Kidney epithelial cell (primary cell): ENCODE measurements at regions not wholly inside any gene's neighbourhood (a gene's known extent, or its start where the extent isn't known, plus 50 kb on each side); places are given as distances from the start of the nearest gene placed in this dataset.
A peak's percentile ranks its signal among the peaks of the same experiment; 100 is the strongest.

Experiments used
- DNase-seq: peaks from one replicate; pipeline ENCODE4 v3.0.0-alpha.2; 2010; ENCODE audit warnings: low read depth
- H3K27me3 ChIP-seq: 2 replicates; pipeline ENCODE4 v1.6.0; 2011; ENCODE audit warnings: low read length; ENCODE audit not compliant: control insufficient read depth, insufficient read depth
- H3K36me3 ChIP-seq: 2 replicates; pipeline ENCODE4 v1.5.1; 2011; ENCODE audit warnings: low read length; ENCODE audit not compliant: control insufficient read depth, insufficient read depth
- H3K4me3 ChIP-seq: 2 replicates; pipeline ENCODE4 v1.5.1; 2011; ENCODE audit warnings: low read depth, mild to moderate bottlenecking, control low read depth, low read length
- CTCF ChIP-seq: IDR thresholded peaks from 2 replicates; pipeline ENCODE4 v1.5.1; 2011; ENCODE audit warnings: mild to moderate bottlenecking, moderate library complexity, low read length, control low read depth, inconsistent platforms; ENCODE audit not compliant: insufficient read depth, poor library complexity, severe bottlenecking

- H3K36me3 ChIP-seq, result no peaks in the 10 kb centered on the region
- no peak overlapping the region for H3K4me3 ChIP-seq
- H3K27me3 ChIP-seq, result no peaks in the 10 kb centered on the region
- no peak for TF ChIP-seq CTCF
- no peak for DNase-seq
These were observed 79.3 kb downstream of the NABP1 start for GRCh38 chr2:191757208-191757607.

DNA sequence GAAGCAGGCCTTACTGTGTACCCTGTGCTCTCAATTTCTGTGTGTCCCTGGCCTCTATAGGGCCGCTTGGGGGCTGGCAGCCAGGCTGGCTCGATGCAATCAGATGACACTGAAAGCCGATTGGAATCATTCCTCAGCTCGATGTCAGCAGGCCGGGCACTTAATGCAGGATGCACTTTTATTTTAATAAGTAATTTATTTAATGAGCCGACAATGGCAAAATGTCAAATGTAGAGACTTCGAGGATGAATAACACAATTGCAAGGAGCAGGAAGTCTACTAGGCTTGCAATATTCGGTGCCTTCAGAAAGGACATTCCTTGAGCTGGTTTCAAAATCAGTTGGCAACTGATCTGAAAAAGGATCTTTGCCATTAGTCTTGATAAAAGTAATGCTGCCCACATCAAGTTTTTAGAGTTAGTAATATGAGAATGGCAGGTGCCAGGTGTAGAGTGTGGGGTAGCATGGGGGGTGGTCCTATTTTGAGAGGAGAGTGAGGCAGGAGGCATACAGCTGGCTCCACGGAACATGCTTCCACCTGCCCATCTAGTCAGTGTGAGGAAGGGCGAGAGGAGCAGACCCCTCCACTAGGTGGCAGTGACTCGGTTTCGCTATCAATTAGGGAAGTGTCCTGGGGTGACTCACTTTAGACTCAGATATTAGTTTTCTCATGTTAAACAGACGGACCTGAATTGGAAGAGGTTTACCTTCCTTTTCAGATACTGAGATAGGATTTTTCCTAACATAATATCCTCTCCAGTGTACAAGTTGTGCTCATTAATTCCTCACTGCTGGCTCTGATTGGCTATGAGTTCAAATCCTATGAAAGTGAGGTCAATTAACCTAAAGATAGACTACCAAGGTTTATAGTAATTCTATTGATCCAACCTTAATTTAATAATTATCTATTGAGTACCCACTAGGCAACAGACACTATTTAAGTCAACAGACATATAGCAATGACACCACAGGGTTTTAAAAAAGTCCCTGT, 80.9 kb downstream of the NABP1 start:
- H3K27me3 ChIP-seq, result no peaks in the 10 kb centered on the region
- peak; percentile 35 for DNase-seq
- TF ChIP-seq CTCF, result peak; percentile 78
- H3K4me3 ChIP-seq, result no peak overlapping the region
- no peaks in the 10 kb centered on the region for H3K36me3 ChIP-seq

- no peak overlapping the region for H3K4me3 ChIP-seq
- no peaks in the 10 kb centered on the region for H3K36me3 ChIP-seq
- DNase-seq, result no peak
- no peak for TF ChIP-seq CTCF
- no peaks in the 10 kb centered on the region for H3K27me3 ChIP-seq
These were observed 81.7 kb downstream of the NABP1 start for GRCh38 chr2:191759680-191760079.

GRCh38 chr2:191760655-191761262, 82.8 kb downstream of the NABP1 start:
- no peak for TF ChIP-seq CTCF
- no peaks in the 10 kb centered on the region for H3K27me3 ChIP-seq
- no peaks in the 10 kb centered on the region for H3K36me3 ChIP-seq
- DNase-seq, result no peak
- H3K4me3 ChIP-seq, result no peak overlapping the region

DNA sequence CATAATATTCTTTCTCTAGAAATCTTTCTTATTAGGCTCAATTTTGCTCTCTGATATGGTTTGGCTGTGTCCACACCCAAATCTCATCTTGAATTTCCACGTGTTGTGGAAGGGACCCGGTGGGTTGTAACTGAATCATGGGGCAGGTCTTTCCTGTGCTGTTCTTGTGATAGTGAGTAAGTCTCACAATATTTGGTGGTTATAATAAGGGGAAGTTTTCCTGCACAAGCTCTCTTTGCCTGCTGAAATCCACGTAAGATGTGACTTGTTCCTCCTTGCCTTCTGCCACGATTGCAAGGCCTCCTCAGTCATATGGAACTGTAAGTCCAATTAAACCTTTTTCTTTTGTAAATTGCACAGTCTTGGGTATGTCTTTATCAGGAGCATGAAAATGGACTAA, 73.8 kb downstream of the CAVIN2 start:
- H3K4me3 ChIP-seq, result no peak overlapping the region
- H3K27me3 ChIP-seq, result no peaks in the 10 kb centered on the region
- H3K36me3 ChIP-seq, result no peaks in the 10 kb centered on the region
- no peak for TF ChIP-seq CTCF
- DNase-seq, result no peak
